ENCODE measurements at regions not wholly inside any gene's neighbourhood (a gene's known extent, or its start where the extent isn't known, plus 50 kb on each side); places are given as distances from the start of the nearest gene placed in this dataset.

DNA sequence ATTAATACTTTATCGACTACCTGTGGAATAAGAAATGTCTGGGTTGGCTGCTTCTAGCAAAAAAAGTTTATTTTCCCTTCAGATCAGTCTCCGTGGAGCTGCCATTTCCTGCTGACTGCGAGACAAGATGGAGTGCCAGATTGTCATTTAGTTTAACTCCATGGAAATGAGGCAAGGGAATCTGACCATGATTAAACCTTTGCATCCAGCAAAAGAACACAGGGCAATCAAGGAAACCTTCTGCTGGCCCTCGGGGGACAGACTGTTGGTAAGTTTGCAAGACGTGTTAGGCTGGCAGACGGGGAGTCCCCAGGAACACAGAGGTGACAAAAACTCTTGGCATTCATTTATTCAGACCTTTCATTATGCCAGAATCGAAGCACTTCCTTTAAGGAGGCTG lies 52.2 kb upstream of the SPACA1 start:
- DNase-seq (ENCODE audit: low read depth in 1 of 2, low spot score in 1 of 2): no peak

DNA sequence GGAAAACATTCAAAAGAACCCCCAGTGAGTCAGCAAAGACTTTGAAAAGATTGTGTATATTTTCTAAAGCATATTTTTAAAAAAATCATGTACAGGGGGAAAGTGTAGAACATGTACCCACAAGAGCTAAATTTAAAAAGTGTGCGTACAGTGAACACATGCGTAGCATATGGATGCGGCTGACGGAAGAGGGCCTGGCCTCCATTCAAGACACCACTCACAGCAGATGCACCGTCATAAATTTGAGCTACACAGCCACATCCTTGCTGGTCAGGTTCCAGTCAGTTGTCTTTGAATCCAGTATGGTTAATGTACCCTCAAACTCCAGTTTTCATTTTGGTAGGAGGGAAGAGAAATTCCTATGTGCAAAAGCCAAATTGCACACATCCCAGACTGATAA lies 54.3 kb upstream of the SPACA1 start:
- DNase-seq (ENCODE audit: low read depth in 1 of 2, low spot score in 1 of 2): no peak

DNA sequence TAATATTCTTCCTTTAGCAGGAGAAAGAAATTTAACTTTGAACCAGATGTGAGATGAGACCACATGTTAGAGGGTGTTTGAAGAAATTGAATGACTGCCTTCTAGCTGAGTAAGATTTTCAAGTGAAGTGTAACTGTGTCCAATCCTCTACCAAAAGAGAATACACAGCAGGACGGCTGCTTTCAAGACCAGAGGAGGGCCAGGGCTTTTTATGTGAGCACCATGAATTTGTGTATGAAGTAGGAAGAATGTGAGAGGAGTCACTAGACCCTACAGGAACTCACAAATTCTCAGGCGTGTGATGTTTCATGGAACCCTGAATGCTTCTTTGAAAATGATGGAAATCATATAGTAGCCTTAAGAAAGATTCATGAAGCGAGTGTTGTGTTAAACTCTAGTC lies 56.8 kb upstream of the SPACA1 start:
- DNase-seq (ENCODE audit: low read depth in 1 of 2, low spot score in 1 of 2): no peak

DNA sequence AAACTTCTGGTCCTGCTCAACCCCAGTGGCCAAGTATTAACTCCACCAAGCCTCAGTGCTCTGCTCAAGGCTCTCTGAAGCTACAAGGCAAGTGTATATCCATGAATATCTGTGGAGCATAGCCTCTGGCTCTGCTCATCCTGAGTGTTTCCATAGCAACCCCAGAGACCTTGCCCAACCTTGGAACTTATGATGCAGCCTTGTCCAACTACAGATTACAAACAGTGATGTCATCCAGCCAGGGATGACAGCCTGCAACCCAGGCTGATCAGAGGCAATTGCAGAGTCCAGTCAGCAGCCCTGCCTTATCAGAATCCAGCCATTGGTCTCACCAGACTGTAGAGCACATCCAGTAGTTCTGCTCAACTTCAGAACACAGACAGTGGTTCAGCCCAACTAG lies 65.5 kb upstream of the SPACA1 start:
- no peak for DNase-seq (ENCODE audit: low read depth in 1 of 2, low spot score in 1 of 2)

DNA sequence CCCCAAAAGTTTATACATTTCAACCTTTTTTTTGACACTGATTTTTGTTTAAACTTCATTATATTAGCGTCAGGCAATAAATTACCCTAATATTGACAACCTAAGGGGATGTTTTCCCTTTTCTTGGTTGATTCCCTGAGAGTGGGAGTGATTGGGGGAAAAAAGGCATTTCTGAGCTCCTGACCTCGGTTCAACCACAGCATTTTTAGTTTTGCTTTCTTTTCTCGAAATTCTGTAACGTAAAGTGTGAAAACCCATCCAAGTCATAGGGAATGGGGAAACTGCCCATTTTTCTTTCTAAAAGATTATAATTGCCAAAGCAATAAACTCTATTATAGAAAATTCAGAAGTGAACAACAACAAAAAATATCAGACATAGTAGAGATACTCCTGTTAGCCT lies 67.9 kb upstream of the SPACA1 start:
- no peak for DNase-seq (ENCODE audit: low read depth in 1 of 2, low spot score in 1 of 2)

DNA sequence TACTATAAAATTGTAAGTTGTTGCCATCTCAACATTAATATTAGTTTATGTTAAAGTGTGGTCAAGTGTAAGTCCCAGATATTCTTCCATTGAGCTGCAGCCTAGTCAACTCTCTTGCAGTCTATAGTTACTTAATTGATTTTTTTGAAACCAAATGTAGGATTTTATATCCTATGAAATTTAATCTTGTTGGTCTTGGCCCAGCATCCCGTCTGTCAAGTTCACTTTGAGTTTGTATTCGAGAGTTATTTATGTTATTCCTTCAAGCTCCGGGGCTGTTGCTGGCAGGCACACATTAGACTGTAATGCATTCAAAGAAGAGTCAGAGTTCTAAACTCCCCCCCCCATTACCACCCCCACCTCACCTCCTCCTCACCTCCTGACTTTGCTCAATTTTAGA lies 71.0 kb upstream of the SPACA1 start:
- DNase-seq (ENCODE audit: low read depth in 1 of 2, low spot score in 1 of 2): no peak

DNA sequence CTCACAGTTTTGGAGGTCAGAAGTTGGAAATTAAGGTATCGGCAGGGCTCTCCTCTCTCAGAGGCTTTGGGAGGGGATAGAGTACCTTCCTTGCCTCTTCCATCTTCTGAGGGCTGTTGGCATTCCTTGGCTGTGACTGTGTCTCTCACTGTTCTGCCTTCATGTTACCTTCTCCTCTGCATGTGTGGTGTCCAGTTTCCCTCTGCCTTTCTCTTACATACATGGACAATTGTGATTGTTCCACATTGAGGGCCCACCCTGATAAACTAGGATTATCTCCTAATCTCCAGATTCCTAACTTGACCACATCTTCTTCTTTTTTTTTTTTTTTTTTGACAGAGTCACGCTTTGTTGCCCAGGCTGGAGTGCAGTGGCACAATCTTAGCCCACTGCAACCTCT lies 72.1 kb upstream of the SPACA1 start:
- DNase-seq (ENCODE audit: low read depth in 1 of 2, low spot score in 1 of 2): no peak

DNA sequence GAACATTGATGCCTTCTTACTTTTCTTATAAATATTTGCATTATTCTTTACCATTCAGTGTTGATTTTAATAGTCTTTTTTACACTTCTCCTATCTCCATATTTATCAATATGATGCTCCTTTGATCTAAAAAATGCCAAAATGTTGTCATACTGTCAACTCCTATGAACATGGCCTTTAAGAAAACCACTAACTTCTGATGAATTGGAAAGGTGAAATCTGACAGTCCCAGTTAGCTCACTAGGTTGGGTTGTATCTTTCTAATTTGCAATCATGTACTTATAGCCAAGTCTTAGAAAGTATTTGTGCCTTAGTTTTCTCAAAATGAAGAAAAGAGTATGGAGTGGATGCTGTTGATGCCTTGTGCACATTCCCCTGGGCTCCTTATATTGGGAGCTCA lies 75.4 kb upstream of the SPACA1 start:
- DNase-seq (ENCODE audit: low read depth in 1 of 2, low spot score in 1 of 2): no peak

DNA sequence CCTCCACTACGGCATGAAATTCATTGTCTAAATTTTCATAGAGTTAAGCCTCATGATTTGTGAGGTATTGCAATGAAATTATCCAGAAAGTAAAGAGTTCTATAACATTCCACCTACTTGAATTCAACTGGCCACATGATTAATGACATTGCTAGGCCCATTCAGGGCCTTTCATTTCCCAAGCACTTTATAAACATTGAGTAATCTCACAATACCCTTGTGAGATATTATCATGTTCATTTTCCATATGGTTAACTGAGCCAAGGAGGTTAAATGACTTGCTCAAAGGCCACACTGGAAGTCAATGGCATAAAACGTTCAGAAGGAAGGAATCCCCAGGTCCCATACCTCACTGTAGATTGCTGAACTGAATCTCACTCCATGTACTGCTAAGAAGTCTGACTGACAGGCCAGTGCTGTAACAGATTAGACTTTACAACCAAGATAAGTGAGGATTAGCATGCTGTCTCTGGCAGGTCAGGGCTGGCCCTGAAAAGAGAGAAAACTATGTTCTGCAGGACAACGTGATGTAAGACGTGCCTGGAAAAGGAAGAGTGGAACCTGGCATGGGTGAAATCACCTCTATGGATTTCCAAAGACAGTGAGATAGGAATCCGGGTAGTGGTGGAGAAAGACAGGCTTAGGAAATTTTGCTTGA lies 75.9 kb upstream of the SPACA1 start:
- no peak for DNase-seq (ENCODE audit: low read depth in 1 of 2, low spot score in 1 of 2)

DNA sequence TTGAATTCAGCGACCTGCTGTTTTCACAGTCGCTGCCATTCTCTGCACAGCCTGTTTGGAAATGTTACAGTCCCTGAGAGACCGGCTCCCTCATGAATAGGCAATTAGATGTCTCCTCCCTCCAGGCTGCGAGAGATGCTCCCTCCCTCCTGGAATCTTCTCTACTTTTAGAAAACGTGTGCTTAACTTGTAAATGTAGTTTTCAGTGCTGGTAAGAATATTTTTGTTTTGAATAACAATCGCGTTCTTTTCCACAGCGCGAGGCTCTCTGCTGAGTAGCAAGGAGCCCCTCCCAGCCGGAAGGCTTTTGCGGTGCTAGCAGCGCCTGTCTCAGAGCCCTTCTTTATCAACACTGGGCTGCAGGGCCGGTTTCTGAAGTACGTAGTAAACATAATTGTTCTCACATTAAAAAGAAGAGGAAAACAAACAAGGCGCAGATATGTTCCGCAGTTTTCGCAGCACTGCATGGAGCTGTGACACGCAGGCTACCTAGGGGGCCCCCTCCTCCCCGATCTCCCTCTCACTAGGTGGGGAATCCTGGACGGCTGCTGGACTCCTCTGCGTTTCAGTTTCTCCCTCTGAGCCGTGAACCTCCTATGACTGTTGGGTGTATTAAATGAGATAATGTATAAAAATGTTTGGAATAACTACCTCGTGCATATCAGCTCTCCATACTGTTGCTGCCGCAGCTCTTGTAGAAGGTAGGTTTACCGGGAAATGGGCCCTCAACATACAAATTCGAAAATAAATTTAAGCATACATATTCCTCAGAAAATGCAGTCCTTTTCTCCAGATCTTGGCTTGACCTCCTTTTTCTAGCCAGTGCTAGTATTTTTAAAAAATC lies 79.0 kb upstream of the SPACA1 start:
- no peak for DNase-seq (ENCODE audit: low read depth in 1 of 2, low spot score in 1 of 2)

DNA sequence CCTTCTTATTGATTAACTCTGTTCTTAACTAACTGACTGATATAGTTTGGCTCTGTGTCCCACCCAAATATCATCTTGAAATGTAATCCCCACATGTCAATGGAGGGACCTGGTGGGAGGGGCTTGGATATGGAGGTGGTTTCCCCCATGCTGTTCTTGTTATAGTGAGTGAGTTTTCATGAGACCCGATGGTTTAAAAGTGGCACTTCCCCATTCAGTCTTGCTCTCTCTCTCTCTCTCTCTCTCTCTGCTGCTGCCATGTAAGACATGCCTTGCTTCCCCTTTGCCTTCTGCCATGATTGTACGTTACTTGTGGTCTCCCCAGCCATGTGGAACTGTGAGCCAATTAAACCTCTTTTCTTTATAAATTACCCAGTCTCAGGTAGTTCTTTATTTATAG lies 81.8 kb upstream of the SPACA1 start:
- no peak for DNase-seq (ENCODE audit: low read depth in 1 of 2, low spot score in 1 of 2)

DNA sequence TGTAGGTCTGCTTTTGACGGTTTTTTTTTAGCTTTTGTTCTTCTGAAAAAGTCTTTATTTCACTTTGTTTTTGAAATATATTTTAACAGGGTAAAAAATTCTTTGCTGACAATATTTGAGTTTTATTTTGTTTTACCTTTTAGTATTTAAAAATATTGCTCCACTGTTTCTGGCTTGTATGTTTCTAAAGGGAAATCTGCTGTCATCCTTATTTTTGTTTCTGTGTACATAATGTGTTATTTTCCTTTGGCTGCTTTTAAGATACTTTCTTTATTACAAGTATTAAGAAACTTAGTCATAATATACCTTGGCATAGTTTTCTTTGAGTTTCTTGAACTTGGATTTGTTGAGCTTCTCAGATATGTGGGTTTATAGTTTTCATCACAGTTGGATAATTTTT lies 88.6 kb upstream of the SPACA1 start:
- no peak for DNase-seq (ENCODE audit: low read depth in 1 of 2, low spot score in 1 of 2)

DNA sequence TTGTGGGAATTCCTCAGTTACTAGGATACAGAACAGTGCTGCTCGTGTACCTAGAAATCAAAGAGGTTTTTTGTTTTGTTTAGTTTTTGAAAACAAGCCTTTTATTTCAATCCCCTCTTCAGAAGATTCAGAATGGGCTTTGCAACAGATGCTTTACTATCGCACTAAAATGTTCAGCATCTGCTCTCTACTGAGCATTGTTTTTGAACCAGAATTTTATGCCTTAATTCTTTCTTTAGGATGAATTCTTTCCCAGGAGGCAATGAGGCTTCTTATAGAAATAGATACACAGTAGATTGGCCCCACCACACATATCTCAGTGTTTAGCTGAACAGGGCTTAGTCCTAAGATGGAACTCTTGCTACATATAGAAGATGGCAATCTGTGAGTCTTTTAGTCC lies 95.9 kb upstream of the SPACA1 start:
- DNase-seq (ENCODE audit: low read depth in 1 of 2, low spot score in 1 of 2): no peak

DNA sequence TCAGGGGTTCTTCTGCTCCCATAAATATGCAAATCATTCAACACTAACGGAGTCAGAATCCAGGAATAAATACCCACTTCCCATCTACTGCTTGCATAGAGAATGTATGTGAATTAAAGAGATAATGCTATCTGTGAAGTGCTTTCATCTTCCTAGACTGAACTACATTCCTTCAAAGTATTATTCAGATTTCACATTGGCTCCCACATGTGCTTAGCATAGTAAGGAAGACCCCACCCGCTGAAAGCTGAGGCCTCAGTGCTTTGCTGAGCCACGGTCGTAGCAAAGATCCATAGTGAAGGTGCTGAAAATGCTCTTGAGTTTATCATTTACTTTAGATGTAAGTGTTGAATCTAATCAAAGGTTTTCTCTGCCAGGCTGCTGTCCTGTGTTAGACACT lies 97.0 kb upstream of the SPACA1 start:
- DNase-seq (ENCODE audit: low read depth in 1 of 2, low spot score in 1 of 2): no peak

DNA sequence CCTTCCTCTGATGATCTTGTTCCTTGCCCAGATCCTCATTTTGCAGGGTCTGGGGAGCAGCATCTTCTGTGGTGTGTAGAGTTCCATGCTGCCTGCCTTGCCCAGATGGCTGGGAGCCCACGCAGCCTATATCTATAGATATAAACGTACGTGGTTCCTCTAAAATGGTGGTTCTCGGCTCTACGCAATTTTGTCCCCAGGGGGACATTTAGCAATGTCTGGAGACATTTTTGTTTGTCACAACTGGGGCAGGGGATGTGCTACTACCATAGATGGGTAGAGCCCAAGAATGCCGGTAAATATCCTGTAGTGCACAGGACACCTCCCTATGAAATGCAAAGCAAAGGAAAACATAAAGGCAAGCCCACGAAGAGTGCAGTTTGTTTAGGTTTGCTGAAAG lies 98.4 kb upstream of the SPACA1 start:
- DNase-seq (ENCODE audit: low read depth in 1 of 2, low spot score in 1 of 2): no peak

DNA sequence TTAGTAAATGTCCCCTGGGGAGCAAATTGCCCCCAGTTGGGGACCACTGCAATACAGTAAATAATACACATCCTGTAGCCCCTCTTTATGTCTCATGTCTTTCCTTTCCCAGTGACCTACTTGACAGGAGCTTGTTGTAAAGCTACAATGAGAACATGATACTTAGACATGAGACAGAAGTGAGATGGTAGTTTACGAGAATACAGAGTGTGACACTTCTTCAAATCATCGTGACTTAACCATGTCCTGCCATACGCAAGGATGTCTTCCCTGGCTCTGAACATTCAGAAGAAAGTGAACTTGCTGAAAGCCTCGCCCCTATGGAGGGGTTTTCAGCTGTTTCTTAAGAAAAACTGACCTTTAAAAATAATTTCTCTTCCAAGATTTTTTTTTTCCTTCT lies 101.0 kb upstream of the SPACA1 start:
- no peak for DNase-seq (ENCODE audit: low read depth in 1 of 2, low spot score in 1 of 2)

DNA sequence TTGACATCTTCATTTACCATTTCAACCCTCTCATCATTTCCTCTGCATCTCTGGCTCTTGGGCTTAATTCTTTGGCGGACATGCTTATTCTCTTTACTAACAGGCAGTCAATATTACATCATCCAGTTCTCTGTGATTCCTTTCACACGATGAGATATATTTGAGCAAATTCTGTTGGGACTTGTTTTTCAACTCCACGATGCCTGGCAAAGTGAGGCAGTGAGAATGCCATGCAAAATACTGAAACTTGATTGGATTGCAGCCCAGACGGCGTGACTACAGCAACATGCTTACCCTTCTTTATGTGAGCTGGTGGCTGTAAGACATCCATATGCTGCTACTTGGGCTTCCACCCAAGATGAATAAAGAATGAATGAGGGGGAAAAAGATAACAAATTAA lies 101.7 kb upstream of the SPACA1 start:
- no peak for DNase-seq (ENCODE audit: low read depth in 1 of 2, low spot score in 1 of 2)

DNA sequence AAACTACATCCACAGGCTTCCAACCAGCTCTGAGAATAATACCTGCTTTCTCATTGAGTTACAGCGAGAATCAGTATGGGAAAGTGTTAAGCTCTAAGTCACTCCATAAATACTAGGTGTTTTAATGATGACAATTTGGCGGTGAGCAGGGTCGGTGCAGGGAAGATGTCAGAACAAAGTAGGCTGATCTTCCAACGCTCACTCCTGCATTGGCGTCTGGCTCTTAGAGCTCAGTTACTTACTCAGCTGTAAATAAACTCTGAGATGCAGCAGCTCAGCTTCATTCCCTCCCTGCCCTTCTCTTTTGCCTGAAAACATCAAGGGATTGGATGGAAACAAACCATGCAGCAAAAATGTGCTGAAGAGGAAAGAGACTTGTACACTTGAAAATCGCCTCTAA lies 102.5 kb upstream of the SPACA1 start:
- no peak for DNase-seq (ENCODE audit: low read depth in 1 of 2, low spot score in 1 of 2)

DNA sequence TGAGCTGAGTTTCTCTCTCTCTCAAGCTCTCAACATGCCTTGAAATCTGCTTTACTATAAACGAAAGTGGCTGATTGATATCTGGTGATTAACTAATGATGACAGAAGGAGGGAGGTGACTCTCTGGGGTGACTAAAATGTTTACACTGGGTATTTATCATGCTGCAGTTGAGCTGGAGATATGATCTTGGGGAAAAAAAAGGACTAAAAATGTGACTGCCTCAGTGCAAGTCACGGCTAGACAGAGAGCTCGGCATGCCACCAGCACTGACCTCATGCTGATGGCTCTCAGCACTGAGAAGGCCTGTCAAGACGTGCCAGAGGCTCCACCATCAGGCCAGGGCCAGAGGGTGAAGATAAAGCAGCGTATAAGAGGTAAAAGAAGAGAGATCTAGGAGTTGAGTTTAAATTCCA lies 103.1 kb upstream of the SPACA1 start:
- no peak for DNase-seq (ENCODE audit: low read depth in 1 of 2, low spot score in 1 of 2)

DNA sequence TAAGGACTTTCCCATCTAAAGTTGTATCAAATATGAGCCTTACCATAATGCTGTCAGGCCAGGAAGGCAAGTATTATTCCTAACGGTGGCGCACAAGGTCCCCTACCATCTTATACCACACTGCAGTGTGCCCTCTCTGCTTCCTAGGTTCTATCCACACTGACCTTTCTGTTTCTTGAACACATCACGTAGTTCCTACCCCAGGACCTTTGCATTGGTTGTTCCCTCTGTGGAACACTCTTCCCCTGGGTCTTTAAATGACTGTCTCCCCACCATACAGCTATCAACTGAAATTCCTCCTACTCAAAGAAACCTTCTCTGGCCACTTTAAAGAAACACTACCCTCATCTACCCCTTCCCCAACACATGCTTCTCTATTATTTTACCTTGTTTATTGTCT lies 104.5 kb upstream of the SPACA1 start:
- DNase-seq (ENCODE audit: low read depth in 1 of 2, low spot score in 1 of 2): no peak

DNA sequence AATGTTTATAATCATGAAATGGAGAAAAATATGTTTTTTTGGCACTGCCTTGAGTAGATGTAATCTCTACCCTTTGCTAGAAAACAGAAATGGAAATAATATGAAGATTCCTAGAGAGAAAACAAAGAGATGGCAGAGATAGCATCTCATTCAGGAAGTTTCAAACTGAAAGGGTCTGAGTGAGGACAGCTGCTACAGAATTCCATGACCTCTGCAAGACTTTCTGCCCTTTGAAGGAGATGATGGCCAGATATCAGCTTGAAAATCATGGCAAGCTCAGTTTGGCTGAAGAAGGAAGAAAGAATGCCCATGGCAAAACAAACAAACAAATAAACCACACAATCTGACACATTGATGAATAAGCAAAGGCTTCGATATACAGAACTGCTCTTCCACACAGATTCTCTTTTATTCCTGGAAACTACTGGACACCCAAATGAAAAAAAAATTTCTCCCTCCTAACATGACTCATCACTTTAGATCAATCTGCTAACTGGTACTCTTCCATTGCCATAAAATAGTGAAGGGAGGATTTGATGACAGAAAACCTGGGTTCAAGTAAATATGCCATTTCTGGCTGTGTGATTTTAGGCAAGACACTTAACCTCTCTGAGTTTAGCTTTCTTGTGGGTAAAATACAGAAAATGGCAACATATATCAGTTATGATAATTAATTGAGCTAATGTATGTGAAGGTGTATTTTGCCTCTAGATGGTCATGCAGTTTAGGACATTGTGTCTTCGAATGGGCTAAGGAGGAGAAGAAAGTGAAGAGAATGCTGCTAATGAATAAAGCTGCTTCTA lies 105.9 kb upstream of the SPACA1 start:
- DNase-seq (ENCODE audit: low read depth in 1 of 2, low spot score in 1 of 2): no peak

DNA sequence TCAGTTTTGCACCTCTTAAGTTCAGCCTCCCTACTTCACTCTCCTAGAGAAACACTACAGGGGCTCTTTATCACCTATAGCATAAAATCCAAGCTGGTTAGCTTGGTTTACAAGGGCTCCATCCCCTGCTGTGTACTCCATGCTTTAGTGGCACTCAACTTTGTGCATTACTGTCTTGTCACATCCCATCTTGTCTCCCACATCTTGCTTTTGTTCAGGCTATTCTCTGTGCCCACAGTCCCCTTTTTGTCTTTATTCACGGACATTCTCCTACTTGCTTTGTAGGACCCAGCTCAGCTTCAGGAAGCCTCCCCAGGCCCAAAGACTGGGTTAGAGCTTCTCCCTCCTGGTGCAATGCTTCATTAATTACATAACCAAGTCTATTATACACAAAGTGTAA lies 107.9 kb upstream of the SPACA1 start:
- no peak for DNase-seq (ENCODE audit: low read depth in 1 of 2, low spot score in 1 of 2)
